HEK293T (cell line): ENCODE measurements at regions not wholly inside any gene's neighbourhood (a gene's known extent, or its start where the extent isn't known, plus 50 kb on each side); places are given as distances from the start of the nearest gene placed in this dataset.

Experiments
- CTCF ChIA-PET: fragments of 350-600 bp; formaldehyde crosslinking; extraction: SDS; loops from one replicate; lab custom pipeline; 2021; ENCODE audit warnings: antibody characterized with exemption, inconsistent platforms; lab: Yijun Ruan, JAX
- POLR2A ChIA-PET: fragments of 350-600 bp; formaldehyde crosslinking; extraction: SDS; loops from one replicate; lab custom pipeline; 2020; ENCODE audit warnings: antibody characterized with exemption, inconsistent platforms; lab: Yijun Ruan, JAX
- DNase-seq: peaks from one replicate; pipeline ENCODE4 v3.0.0; 2012; ENCODE audit warnings: mixed read lengths; ENCODE audit errors: extremely low spot score
- ARNT ChIP-seq: fragments of 450-650 bp; IDR thresholded peaks from 2 replicates; pipeline ENCODE4 v1.6.1; 2017; ENCODE audit warnings: mild to moderate bottlenecking
- BHLHE40 ChIP-seq: fragments of 450-650 bp; IDR thresholded peaks from 2 replicates; pipeline ENCODE4 v1.6.1; 2016; ENCODE audit warnings: mild to moderate bottlenecking, moderate library complexity, borderline replicate concordance
- CTBP1 ChIP-seq: fragments of 450-650 bp; IDR thresholded peaks from 2 replicates; pipeline ENCODE4 v1.6.1; 2016; ENCODE audit warnings: borderline replicate concordance
- ELF4 ChIP-seq: fragments of 450-650 bp; IDR thresholded peaks from 2 replicates; pipeline ENCODE4 v1.6.1; 2017; ENCODE audit warnings: antibody characterized with exemption
- FOXA1 ChIP-seq: fragments of 450-650 bp; IDR thresholded peaks from 2 replicates; pipeline ENCODE4 v1.6.1; 2016; ENCODE audit warnings: mild to moderate bottlenecking
- FOXK2 ChIP-seq: fragments of 450-650 bp; IDR thresholded peaks from 2 replicates; pipeline ENCODE4 v1.6.1; 2016; ENCODE audit warnings: mild to moderate bottlenecking
- FOXM1 ChIP-seq: fragments of 450-650 bp; IDR thresholded peaks from 2 replicates; pipeline ENCODE4 v1.6.1; 2017; ENCODE audit warnings: mild to moderate bottlenecking, borderline replicate concordance
- HDGF ChIP-seq: fragments of 450-650 bp; IDR thresholded peaks from 2 replicates; pipeline ENCODE4 v1.6.1; 2017; ENCODE audit warnings: antibody characterized with exemption, borderline replicate concordance
- L3MBTL2 ChIP-seq: fragments of 450-650 bp; conservative IDR thresholded peaks from 2 replicates; pipeline ENCODE4 v1.6.1; 2016; ENCODE audit warnings: mild to moderate bottlenecking
- LEF1 ChIP-seq: fragments of 450-650 bp; IDR thresholded peaks from 2 replicates; pipeline ENCODE4 v1.6.1; 2017; ENCODE audit warnings: mild to moderate bottlenecking, borderline replicate concordance
- NFRKB ChIP-seq: fragments of 450-650 bp; IDR thresholded peaks from 2 replicates; pipeline ENCODE4 v1.6.1; 2016; ENCODE audit warnings: mild to moderate bottlenecking, moderate library complexity
- SP1 ChIP-seq: fragments of 450-650 bp; IDR thresholded peaks from 2 replicates; pipeline ENCODE4 v1.6.1; 2017
- SUZ12 ChIP-seq: fragments of 450-650 bp; IDR thresholded peaks from 2 replicates; pipeline ENCODE4 v1.6.1; 2016; ENCODE audit warnings: mild to moderate bottlenecking
- TARDBP ChIP-seq: fragments of 450-650 bp; IDR thresholded peaks from 2 replicates; pipeline ENCODE4 v1.6.1; 2016
- ZNF384 ChIP-seq: fragments of 450-650 bp; IDR thresholded peaks from 2 replicates; pipeline ENCODE4 v1.6.1; 2016
- TF ChIP-seq, protein P1 (sequence below): fragments of 450-650 bp; IDR thresholded peaks from 2 replicates; pipeline ENCODE4 v1.6.1; 2016

DNA sequence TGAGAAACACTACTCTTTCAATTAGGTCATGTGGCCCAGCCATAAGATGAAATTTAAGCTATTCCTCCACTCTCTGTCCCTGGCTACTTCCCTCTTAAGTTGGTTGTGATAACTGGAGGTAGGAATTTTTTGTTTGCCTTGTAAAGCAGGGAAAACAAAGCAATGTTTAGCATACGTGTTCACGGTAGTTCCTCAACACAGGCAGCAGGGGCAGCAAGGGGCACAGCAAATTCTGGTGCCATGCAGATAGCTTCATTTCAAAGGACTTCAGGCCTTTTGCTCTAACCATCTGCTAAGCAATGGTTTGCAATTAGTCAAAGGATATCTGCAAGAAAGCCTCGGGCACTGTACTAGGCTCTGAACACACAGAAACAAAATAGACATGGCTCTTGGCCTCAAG, 330.2 kb downstream of the ZIC3 start:
- no peak for DNase-seq
- ChIA-PET CTCF (no interaction called here), POLR2A (no interaction called here)
- no peak for TF ChIP-seq NFRKB
- no peak for TF ChIP-seq FOXK2
- no peak for TF ChIP-seq ZNF384
- TF ChIP-seq BHLHE40, result no peak
- TF ChIP-seq LEF1, result no peak
- TF ChIP-seq SP1, result no peak
- no peak for TF ChIP-seq L3MBTL2
- TF ChIP-seq FOXM1, result no peak
- TF ChIP-seq, protein P1, sequence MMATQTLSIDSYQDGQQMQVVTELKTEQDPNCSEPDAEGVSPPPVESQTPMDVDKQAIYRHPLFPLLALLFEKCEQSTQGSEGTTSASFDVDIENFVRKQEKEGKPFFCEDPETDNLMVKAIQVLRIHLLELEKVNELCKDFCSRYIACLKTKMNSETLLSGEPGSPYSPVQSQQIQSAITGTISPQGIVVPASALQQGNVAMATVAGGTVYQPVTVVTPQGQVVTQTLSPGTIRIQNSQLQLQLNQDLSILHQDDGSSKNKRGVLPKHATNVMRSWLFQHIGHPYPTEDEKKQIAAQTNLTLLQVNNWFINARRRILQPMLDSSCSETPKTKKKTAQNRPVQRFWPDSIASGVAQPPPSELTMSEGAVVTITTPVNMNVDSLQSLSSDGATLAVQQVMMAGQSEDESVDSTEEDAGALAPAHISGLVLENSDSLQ, result no peak
- no peak for TF ChIP-seq ARNT

DNA sequence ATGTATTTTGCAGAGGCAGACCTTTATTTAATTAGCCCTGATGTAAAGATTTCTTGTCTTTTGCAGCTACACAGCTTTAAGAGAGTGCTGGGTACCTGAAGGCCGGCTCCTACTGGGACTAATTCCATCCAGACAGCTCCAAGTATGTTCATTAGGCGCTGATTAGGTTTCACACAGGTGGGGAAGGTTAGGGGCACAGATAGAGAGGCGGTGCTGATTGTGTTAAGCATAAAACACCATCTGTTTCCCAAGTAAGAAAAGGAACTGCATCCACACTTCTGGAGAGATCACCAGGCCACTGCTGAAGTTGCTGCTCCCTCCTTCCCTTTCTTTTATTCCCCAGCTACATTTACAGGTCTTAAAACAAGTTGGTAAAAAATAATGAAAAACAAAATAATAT, 349.5 kb downstream of the ZIC3 start:
- DNase-seq, result no peak
- POLR2A ChIA-PET, result no interaction called here
- TF ChIP-seq FOXK2 (no peak), TARDBP (no peak), L3MBTL2 (no peak), HDGF (no peak), FOXM1 (no peak), FOXA1 (no peak), NFRKB (no peak), ELF4 (no peak), ZNF384 (no peak), SP1 (no peak), SUZ12 (no peak), CTBP1 (no peak), BHLHE40 (no peak), ARNT (no peak), LEF1 (no peak)
- TF ChIP-seq, protein P1, result no peak
- CTCF ChIA-PET, result no interaction called here

DNA sequence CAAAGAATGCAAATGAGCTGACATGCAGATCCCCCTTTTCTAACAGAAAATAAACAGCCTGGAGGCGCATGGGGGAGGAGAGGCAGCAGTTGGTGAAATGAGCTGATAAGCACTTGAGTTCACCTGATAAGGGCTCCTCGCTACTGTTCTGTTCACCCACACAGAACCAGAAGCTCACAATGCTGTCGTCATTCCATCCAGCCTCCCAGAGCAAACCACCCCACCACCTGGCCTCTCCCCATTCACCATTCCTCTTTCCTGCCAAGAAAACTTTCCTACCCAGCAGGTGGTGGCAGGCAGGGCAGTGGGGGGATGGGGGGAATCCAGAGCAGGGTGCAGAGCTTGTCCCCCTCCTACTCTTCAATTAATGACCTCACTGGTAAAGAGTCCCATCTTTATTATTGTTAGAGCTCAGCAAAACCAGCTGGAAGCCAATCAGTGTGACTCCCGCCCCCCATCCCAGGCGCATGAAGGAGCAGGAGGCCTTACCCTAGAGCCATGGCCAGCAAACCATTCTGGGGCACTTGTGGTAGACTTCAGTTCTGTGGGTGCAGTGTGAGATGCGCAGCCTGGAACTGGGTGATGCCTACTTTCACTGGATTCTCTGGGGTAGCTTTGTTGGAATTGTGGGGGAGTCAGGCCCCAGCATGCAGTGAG, 350.3 kb downstream of the ZIC3 start:
- POLR2A ChIA-PET, result no interaction called here
- CTCF ChIA-PET, result no interaction called here
- TF ChIP-seq L3MBTL2 (no peak), HDGF (no peak), CTBP1 (no peak), FOXA1 (no peak), TARDBP (no peak), SUZ12 (no peak), LEF1 (no peak), BHLHE40 (no peak), FOXM1 (no peak), ZNF384 (no peak), FOXK2 (no peak), NFRKB (no peak), SP1 (no peak), ARNT (no peak), ELF4 (no peak)
- TF ChIP-seq, protein P1, result no peak
- no peak for DNase-seq

DNA sequence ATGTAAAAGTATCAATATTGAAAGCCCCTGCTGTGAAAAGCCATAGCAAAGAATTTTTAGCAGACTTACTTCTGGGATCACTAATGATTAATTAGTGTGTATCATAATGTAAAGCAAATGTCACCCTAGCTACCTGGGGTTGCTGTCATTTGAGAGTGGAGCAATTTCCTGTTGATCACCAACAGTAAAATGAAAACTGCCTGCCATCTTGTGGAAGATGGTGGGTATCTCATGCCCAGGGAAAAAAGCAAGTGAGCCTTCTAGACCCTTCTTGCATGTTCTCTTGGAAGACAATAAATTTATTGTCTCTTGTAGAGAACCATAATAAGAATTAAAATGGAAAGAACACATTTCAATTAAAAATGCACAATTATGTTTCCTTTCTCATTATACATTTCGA, 360.2 kb downstream of the ZIC3 start:
- ChIA-PET POLR2A (no interaction called here), CTCF (no interaction called here)
- peak; percentile 10 for DNase-seq
- TF ChIP-seq, protein P1, result no peak
- TF ChIP-seq TARDBP (no peak), ZNF384 (no peak), ELF4 (no peak), FOXM1 (no peak), SUZ12 (no peak), BHLHE40 (no peak), NFRKB (no peak)

DNA sequence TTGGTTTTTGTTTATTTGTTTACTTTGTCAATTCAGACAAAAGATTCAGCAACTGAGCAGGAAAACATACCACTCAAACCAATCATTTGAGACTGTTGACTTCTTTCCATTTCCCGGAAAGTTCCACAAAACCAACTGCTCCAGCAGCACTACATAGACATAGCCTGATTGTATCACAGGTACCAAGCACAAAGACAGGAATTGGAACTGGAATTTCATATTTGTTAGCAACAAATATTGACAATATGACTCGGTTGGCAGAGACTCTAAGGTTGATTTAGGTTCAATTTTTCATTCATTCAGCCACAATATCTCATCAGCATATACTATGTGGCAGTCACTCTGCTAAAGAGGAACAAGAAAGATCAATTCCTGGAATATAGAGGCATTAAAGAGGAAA, 364.0 kb downstream of the ZIC3 start:
- no peak for DNase-seq
- ChIA-PET POLR2A (no interaction called here), CTCF (no interaction called here)
- TF ChIP-seq LEF1 (no peak), CTBP1 (no peak), FOXA1 (no peak), BHLHE40 (no peak), SP1 (no peak), TARDBP (no peak), FOXM1 (no peak), ZNF384 (no peak), L3MBTL2 (no peak), FOXK2 (no peak), SUZ12 (no peak), ARNT (no peak), ELF4 (no peak), HDGF (no peak), NFRKB (no peak)
- TF ChIP-seq, protein P1, result no peak
